ENCODE measurements at regions not wholly inside any gene's neighbourhood (a gene's known extent, or its start where the extent isn't known, plus 50 kb on each side); places are given as distances from the start of the nearest gene placed in this dataset.

DNA sequence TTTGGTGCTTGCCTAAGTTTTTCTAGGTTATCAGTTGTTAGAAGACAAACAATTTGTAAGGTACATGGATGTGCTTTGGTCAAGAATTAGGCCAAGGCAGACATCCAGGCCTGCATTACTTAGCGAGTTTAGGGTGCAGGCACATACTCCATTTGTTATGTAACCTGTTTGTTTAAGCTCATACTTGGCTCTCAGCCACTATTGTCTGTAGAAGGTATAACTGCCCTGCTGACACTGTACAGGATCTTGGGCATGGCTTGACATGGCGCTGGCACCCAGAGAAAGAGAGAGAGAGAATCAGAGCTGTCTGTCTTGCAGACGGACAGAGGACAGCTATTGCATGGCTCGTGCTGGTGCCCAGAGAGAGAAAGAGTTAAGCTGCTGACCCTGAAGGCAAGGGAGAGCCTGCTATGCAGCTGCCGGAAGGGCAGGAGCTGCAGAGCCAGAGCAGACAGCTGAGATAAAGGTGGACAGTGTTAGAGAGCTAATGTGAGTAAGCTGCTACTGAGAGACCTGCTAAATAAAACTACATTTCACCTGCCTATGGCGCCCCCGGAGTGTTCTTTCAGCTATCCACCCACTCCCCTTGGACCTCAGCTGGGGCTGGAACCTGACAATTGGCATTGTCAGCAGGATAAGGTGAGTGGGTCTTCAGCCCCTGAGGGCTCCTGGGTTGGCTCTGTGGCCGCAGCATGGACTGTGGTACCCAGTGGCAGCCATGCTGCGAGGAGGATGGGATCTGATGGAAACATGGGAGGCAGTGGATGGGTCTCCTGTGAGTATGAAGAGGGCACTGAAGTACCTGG, 120.9 kb upstream of the TMEM106B start:
- no peak for TF ChIP-seq ZNF205 (CRISPR knock-in tag; IDR thresholded peaks at IDR 0.05)
- TF ChIP-seq ZSCAN31 (CRISPR knock-in tag; IDR thresholded peaks at IDR 0.05; ENCODE audit: low read depth) = peak; percentile 95; the same call in 1 of the 2 replicates
- H4K20me1 ChIP-seq (ENCODE audit: insufficient read depth, low read length) = no peaks in the 10 kb centered on the region
- FAIRE-seq = no peak
- no peak overlapping the region for H3K27ac ChIP-seq (ENCODE audit: extremely low read length, insufficient read depth, low read length)
- ChIA-PET CTCF (ENCODE audit: low intra/inter-chr PET ratio, low total read pairs) (no interaction called here), POLR2A (no interaction called here)
- in situ Hi-C loops (cut with HindIII; ENCODE audit: extremely low pct_ligation_motif_present, low pct_unique_long_range_greater_than_20kb) = no loop called here
- no peak overlapping the region for H2AFZ ChIP-seq (ENCODE audit: low read length)
- no peaks in the 10 kb centered on the region for H3K4me1 ChIP-seq (ENCODE audit: insufficient read depth, low read length)
- peaks cover 21% of the 10 kb centered on the region for H3K9me3 ChIP-seq (ENCODE audit: low read length)
- H3K4me2 ChIP-seq (ENCODE audit: low read depth, low read length) = no peak overlapping the region
- intact Hi-C loops (cut with micrococcal nuclease; ENCODE audit: unreplicated experiment) = no loop called here
- H3K4me3 ChIP-seq (replicated peaks in 1 of 3; ENCODE audit: insufficient read depth in 1 of 3, low read depth in 2 of 3, low read length in 3 of 3) = no peak overlapping the region
- BruUV-seq (replicated peaks) = no TSS peak
- WGBS (ENCODE audit: low lambda C conversion rate) = 50% methylated on average over 7 of the region's 9 CpGs
- ATAC-seq = peak; percentile 25; the same call in 1 of the 3 replicates
- no peak overlapping the region for H3K9ac ChIP-seq (ENCODE audit: insufficient read depth, low read depth, low read length)
- DNase-seq (ENCODE audit: low spot score) = no peak
- no peaks in the 10 kb centered on the region for H3K79me2 ChIP-seq (ENCODE audit: insufficient read depth, low read length)
- H3K27me3 ChIP-seq (ENCODE audit: control insufficient read depth in 1 of 2, insufficient read depth in 2 of 2, low read length in 2 of 2) = no peaks in the 10 kb centered on the region
- no peaks in the 10 kb centered on the region for H3K36me3 ChIP-seq (replicated peaks in 1 of 2; ENCODE audit: control insufficient read depth in 1 of 2, insufficient read depth in 2 of 2, low read length in 2 of 2)

DNA sequence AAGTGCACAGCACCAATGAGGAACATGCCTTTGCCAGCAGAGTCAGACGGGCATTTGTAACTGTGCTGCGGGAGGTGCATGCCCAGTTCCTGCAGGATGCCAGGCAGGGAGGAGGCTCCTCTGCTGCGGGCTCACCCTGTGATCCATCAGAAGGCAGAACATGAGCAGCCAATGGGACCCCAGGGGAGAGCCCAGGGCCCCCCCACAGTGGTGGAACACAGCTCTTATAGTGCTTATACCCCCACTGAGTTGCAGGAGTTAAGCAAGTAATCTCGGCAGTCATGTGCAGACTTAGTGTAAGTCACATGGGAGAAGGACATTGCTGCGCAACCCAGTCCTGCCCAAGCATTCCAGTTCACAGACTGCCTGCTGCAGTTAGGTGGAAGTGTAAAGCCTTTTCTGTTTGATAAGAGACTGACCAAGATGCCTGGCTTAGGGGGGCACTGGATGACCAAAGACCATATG, 120.3 kb upstream of the TMEM106B start:
- no peaks in the 10 kb centered on the region for H3K79me2 ChIP-seq (ENCODE audit: insufficient read depth, low read length)
- H3K27ac ChIP-seq (ENCODE audit: extremely low read length, insufficient read depth, low read length) = no peak overlapping the region
- POLR2A ChIA-PET = no interaction called here
- CTCF ChIA-PET (ENCODE audit: low intra/inter-chr PET ratio, low total read pairs) = no interaction called here
- no peak overlapping the region for H2AFZ ChIP-seq (ENCODE audit: low read length)
- peak; percentile 26; the same call in 2 of the 3 replicates for ATAC-seq
- H3K4me1 ChIP-seq (ENCODE audit: insufficient read depth, low read length) = no peaks in the 10 kb centered on the region
- no peak overlapping the region for H3K4me3 ChIP-seq (replicated peaks in 1 of 3; ENCODE audit: insufficient read depth in 1 of 3, low read depth in 2 of 3, low read length in 3 of 3)
- H3K36me3 ChIP-seq (replicated peaks in 1 of 2; ENCODE audit: control insufficient read depth in 1 of 2, insufficient read depth in 2 of 2, low read length in 2 of 2) = no peaks in the 10 kb centered on the region
- H4K20me1 ChIP-seq (ENCODE audit: insufficient read depth, low read length) = no peaks in the 10 kb centered on the region
- intact Hi-C loops (cut with micrococcal nuclease; ENCODE audit: unreplicated experiment) = no loop called here
- no peak for FAIRE-seq
- 100% methylated on average over 1 of the region's 5 CpGs for WGBS (ENCODE audit: low lambda C conversion rate)
- DNase-seq (ENCODE audit: low spot score) = no peak
- peaks cover 21% of the 10 kb centered on the region for H3K9me3 ChIP-seq (ENCODE audit: low read length)
- BruUV-seq (replicated peaks) = no TSS peak
- in situ Hi-C loops (cut with HindIII; ENCODE audit: extremely low pct_ligation_motif_present, low pct_unique_long_range_greater_than_20kb) = no loop called here
- 0 out of 2 replicates have a peak overlapping the region, but pooled peaks have one; percentile 11 for H3K4me2 ChIP-seq (ENCODE audit: low read depth, low read length)
- no peaks in the 10 kb centered on the region for H3K27me3 ChIP-seq (ENCODE audit: control insufficient read depth in 1 of 2, insufficient read depth in 2 of 2, low read length in 2 of 2)
- H3K9ac ChIP-seq (ENCODE audit: insufficient read depth, low read depth, low read length) = no peak overlapping the region
- TF ChIP-seq ATRX (CRISPR knock-in tag; IDR thresholded peaks at IDR 0.05; ENCODE audit: borderline replicate concordance) = no peak
- TF ChIP-seq ETV5 (CRISPR knock-in tag; IDR thresholded peaks at IDR 0.05; ENCODE audit: borderline replicate concordance) = no peak
- TF ChIP-seq, protein P1, sequence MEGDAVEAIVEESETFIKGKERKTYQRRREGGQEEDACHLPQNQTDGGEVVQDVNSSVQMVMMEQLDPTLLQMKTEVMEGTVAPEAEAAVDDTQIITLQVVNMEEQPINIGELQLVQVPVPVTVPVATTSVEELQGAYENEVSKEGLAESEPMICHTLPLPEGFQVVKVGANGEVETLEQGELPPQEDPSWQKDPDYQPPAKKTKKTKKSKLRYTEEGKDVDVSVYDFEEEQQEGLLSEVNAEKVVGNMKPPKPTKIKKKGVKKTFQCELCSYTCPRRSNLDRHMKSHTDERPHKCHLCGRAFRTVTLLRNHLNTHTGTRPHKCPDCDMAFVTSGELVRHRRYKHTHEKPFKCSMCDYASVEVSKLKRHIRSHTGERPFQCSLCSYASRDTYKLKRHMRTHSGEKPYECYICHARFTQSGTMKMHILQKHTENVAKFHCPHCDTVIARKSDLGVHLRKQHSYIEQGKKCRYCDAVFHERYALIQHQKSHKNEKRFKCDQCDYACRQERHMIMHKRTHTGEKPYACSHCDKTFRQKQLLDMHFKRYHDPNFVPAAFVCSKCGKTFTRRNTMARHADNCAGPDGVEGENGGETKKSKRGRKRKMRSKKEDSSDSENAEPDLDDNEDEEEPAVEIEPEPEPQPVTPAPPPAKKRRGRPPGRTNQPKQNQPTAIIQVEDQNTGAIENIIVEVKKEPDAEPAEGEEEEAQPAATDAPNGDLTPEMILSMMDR (CRISPR knock-in tag; IDR thresholded peaks at IDR 0.05) = no peak
- TF ChIP-seq HOXA9 (CRISPR knock-in tag; IDR thresholded peaks at IDR 0.05; ENCODE audit: borderline replicate concordance) = no peak
- no peak for TF ChIP-seq SRSF4 (IDR thresholded peaks at IDR 0.05; ENCODE audit: low read depth, low read length, poor library complexity, severe bottlenecking)
- TF ChIP-seq, protein P2, sequence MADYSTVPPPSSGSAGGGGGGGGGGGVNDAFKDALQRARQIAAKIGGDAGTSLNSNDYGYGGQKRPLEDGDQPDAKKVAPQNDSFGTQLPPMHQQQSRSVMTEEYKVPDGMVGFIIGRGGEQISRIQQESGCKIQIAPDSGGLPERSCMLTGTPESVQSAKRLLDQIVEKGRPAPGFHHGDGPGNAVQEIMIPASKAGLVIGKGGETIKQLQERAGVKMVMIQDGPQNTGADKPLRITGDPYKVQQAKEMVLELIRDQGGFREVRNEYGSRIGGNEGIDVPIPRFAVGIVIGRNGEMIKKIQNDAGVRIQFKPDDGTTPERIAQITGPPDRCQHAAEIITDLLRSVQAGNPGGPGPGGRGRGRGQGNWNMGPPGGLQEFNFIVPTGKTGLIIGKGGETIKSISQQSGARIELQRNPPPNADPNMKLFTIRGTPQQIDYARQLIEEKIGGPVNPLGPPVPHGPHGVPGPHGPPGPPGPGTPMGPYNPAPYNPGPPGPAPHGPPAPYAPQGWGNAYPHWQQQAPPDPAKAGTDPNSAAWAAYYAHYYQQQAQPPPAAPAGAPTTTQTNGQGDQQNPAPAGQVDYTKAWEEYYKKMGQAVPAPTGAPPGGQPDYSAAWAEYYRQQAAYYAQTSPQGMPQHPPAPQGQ (CRISPR knock-in tag; IDR thresholded peaks at IDR 0.05; ENCODE audit: borderline replicate concordance) = no peak
- TF ChIP-seq MAFK (conservative IDR thresholded peaks at IDR 0.05 in 1 of 2, IDR thresholded peaks at IDR 0.05 in 1 of 2; ENCODE audit: low read length in 2 of 2) = no peak
- no peak for TF ChIP-seq ZNF839 (CRISPR knock-in tag; IDR thresholded peaks at IDR 0.05; ENCODE audit: borderline replicate concordance)
- TF ChIP-seq KDM5B (CRISPR knock-in tag; IDR thresholded peaks at IDR 0.05; ENCODE audit: borderline replicate concordance) = no peak
- no peak for TF ChIP-seq ZNF883 (CRISPR knock-in tag; IDR thresholded peaks at IDR 0.05; ENCODE audit: not compliant biosample characterization)

Measured in HepG2 (cell line).